Cardiac fibroblast (primary cell): ENCODE measurements at regions not wholly inside any gene's neighbourhood (a gene's known extent, or its start where the extent isn't known, plus 50 kb on each side); places are given as distances from the start of the nearest gene placed in this dataset.

ENCODE experiments used
- DNase-seq, 2 donors: peaks; one replicate each; pipeline versions ENCODE4 v3.0.0 to v3.0.0-alpha.2; 2010; ENCODE audit warnings: low read depth in 2 of 2
- H3K4me3 ChIP-seq, 2 donors: replicated peaks in 1 of 2; 1 replicate in 1 of 2; 2 replicates in 1 of 2; pipeline ENCODE4 v1.5.1; 2011; ENCODE audit warnings: low read depth in 2 of 2, low read length in 2 of 2, mild to moderate bottlenecking in 2 of 2, moderate library complexity in 1 of 2
- TF ChIP-seq, protein P1 (sequence below): IDR thresholded peaks from one replicate; pipeline ENCODE4 v1.5.1; 2011; ENCODE audit warnings: low read depth, mild to moderate bottlenecking, low read length, inconsistent platforms

DNA sequence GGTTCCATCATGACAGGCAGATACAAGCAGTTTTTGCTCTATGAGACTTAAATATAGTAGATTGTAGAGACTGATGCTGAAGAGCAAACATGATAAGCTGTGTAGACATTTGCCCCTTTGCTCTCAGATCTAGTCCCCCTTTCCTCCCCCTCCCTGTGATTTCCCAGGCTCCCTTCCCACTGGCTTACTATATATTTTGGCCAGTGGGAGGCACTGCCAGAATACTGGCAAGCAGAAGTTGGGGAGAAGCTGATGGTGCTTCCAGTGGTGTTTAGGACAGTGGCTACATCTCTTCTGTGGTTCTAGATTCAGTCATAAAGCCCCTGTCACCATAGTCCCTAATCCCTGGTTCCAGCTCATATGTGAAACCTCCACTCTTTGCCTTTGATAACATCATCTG lies 156.1 kb upstream of the STEAP4 start:
- H3K4me3 ChIP-seq, result no peak overlapping the region
- no peak for DNase-seq
- TF ChIP-seq, protein P1, sequence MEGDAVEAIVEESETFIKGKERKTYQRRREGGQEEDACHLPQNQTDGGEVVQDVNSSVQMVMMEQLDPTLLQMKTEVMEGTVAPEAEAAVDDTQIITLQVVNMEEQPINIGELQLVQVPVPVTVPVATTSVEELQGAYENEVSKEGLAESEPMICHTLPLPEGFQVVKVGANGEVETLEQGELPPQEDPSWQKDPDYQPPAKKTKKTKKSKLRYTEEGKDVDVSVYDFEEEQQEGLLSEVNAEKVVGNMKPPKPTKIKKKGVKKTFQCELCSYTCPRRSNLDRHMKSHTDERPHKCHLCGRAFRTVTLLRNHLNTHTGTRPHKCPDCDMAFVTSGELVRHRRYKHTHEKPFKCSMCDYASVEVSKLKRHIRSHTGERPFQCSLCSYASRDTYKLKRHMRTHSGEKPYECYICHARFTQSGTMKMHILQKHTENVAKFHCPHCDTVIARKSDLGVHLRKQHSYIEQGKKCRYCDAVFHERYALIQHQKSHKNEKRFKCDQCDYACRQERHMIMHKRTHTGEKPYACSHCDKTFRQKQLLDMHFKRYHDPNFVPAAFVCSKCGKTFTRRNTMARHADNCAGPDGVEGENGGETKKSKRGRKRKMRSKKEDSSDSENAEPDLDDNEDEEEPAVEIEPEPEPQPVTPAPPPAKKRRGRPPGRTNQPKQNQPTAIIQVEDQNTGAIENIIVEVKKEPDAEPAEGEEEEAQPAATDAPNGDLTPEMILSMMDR, result no peak

DNA sequence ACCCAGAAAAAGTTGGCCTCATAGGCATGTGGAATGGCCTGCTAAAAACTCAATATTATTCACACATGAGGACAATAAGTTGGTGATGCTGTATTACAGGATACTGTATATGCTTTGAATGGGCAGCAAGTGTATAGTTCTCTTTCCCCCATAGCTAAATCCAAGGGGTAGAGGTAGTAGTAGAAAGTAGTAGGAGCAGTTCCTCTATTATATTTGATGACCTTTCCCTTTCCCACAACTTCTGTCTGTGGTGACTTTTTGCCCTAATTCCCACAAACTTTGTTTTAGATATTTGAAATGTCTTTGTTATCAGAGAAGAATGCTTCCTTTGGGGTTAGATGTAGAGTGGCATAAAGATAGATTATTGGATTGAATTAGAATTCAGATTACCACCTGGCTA lies 154.0 kb upstream of the STEAP4 start:
- TF ChIP-seq, protein P1, result no peak
- H3K4me3 ChIP-seq, result no peak overlapping the region
- DNase-seq, result no peak

DNA sequence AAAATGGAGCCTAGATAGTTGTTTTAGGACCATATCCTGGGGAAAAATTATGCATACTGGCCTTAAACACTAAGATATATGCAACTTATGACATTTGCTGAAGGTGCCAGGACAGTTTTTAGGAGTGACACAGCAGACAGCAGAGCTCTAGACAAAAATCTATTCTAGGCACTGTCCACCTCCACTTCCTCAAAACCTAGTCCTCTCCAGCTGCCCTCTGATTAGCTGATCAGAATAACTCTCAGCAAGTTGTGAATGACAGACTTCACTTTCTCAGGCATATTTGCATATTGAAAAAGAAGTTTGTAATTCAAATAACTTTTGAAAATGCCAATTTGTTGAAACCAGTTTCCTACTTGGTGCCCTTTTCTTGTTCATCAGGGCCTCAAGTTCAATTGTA lies 152.3 kb upstream of the STEAP4 start:
- DNase-seq, result no peak
- no peak overlapping the region for H3K4me3 ChIP-seq
- TF ChIP-seq, protein P1, result no peak

DNA sequence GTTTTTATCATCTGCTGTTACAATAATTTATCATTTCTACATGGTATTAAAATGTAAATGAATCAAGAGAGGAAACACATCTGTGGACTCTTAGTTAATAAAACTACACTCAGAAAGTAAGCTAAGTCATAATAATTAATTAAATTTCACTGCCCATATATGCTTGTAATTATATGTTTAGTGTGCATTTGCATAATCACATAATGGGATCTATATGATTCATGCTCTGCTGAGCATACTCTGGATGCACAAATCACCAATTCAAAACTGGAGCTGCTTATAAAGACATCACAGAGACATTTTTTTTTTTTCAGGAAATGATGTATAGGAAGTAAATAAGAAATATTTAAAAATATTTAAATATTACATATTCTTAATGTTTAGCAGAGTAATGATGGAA lies 151.6 kb upstream of the STEAP4 start:
- H3K4me3 ChIP-seq, result no peak overlapping the region
- no peak for DNase-seq
- TF ChIP-seq, protein P1, result no peak

DNA sequence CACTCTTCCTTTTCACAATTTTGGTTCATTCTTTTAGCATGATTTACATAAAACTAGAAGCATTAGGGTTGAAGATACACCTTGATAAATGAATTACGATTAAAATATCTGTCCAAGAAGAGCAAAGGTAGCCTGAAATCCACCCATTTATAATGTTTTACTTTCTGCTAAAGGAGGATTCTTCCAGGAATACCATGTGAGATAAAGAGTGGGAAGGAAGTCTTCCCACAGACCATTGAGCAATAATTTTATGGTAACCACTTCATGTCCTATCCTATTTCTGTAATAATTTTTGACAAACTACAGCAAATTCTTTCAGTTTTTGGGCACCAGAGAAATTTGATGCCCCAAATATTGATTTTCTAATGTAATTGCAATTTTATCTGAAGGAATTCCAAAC lies 150.6 kb upstream of the STEAP4 start:
- DNase-seq, result no peak
- TF ChIP-seq, protein P1, result no peak
- no peak overlapping the region for H3K4me3 ChIP-seq

DNA sequence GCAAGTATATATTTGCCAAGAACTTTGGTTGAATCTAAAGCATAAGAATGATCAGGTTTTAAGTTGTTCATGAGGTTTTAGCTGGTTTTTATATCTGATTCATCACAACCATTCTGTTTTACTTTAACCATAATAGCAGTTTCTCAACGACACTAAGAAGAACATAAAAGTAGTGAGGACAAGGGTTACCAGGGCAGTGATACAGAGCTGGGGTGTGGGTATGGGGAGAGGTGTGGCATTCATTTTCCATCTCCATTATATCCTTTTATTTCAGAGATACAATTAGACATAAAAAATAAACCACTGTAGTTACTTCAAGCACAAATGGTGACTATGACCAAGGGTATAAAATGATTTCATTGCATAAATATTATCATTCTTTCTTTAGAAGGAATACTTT lies 149.8 kb upstream of the STEAP4 start:
- DNase-seq, result no peak
- no peak overlapping the region for H3K4me3 ChIP-seq
- TF ChIP-seq, protein P1, result no peak

DNA sequence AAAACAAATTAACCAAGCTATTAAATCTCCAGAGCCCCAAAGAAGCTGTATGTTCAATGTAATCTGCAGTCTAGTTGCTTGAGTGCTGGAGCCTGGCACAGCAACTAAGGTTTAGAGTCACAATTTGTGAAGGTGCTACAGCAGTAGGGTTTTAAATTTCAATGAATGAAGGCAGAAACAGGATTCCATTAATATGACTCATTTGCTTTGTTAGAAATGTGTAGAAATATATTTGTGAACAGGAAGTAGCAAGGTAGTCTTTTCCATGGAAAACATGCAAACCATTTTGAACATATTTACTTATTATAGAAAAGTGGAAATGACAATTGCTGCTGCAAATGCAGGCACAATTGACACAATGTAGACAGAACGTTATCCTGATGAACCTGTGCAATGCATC lies 149.0 kb upstream of the STEAP4 start:
- DNase-seq, result no peak
- TF ChIP-seq, protein P1, result no peak
- H3K4me3 ChIP-seq, result no peak overlapping the region
